ENCODE measurements at regions not wholly inside any gene's neighbourhood (a gene's known extent, or its start where the extent isn't known, plus 50 kb on each side); places are given as distances from the start of the nearest gene placed in this dataset.

GRCh38 chr12:3931776-3932175 lies 58.6 kb upstream of the PARP11 start:
- ATAC-seq (ENCODE audit: low read depth) (no peak), DNase-seq (ENCODE audit: low spot score in 2 of 2) (no peak)
- no peak overlapping the region for H3K27ac Mint-ChIP-seq
- H3K36me3 Mint-ChIP-seq, result no peaks in the 10 kb centered on the region
- peaks cover 5% of the 10 kb centered on the region for H3K4me1 Mint-ChIP-seq
- peaks cover 4% of the 10 kb centered on the region for H3K9me3 Mint-ChIP-seq
- H3K4me3 Mint-ChIP-seq, result no peak overlapping the region
- H3K27me3 Mint-ChIP-seq, result peaks cover 22% of the 10 kb centered on the region

GRCh38 chr12:3931206-3931605 lies 58.0 kb upstream of the PARP11 start:
- peaks cover 2% of the 10 kb centered on the region for H3K36me3 Mint-ChIP-seq
- peaks cover 4% of the 10 kb centered on the region for H3K9me3 Mint-ChIP-seq
- H3K27ac Mint-ChIP-seq, result no peak overlapping the region
- no peak overlapping the region for H3K4me3 Mint-ChIP-seq
- peaks cover 25% of the 10 kb centered on the region for H3K27me3 Mint-ChIP-seq
- peaks cover 5% of the 10 kb centered on the region for H3K4me1 Mint-ChIP-seq
- no peak for ATAC-seq (ENCODE audit: low read depth)
- DNase-seq (ENCODE audit: low spot score in 2 of 2), result no peak

GRCh38 chr12:3929875-3930615 lies 56.8 kb upstream of the PARP11 start:
- Mint-ChIP-seq H3K4me1 (peaks cover 4% of the 10 kb centered on the region), H3K9me3 (peaks cover 1% of the 10 kb centered on the region), H3K4me3 (no peak overlapping the region), H3K27ac (no peak overlapping the region), H3K36me3 (peaks cover 2% of the 10 kb centered on the region), H3K27me3 (peaks cover 27% of the 10 kb centered on the region)
- no peak for DNase-seq (ENCODE audit: low spot score in 2 of 2)
- no peak for ATAC-seq (ENCODE audit: low read depth)

- Mint-ChIP-seq H3K4me1 (peaks cover 2% of the 10 kb centered on the region), H3K4me3 (no peak overlapping the region), H3K27me3 (peaks cover 26% of the 10 kb centered on the region), H3K27ac (no peak overlapping the region), H3K36me3 (peaks cover 2% of the 10 kb centered on the region), H3K9me3 (no peaks in the 10 kb centered on the region)
- no peak for DNase-seq (ENCODE audit: low spot score in 2 of 2)
- no peak for ATAC-seq (ENCODE audit: low read depth)
Measured at GRCh38 chr12:3928538-3929184, 55.5 kb upstream of the PARP11 start.

- Mint-ChIP-seq H3K9me3 (no peaks in the 10 kb centered on the region), H3K27ac (no peak overlapping the region), H3K36me3 (peaks cover 2% of the 10 kb centered on the region), H3K4me1 (peaks cover 2% of the 10 kb centered on the region), H3K27me3 (peaks cover 26% of the 10 kb centered on the region), H3K4me3 (no peak overlapping the region)
- DNase-seq (ENCODE audit: low spot score in 2 of 2), result no peak
- ATAC-seq (ENCODE audit: low read depth), result no peak
Measured at GRCh38 chr12:3925621-3926020, 52.4 kb upstream of the PARP11 start.

- Mint-ChIP-seq H3K27ac (no peak overlapping the region), H3K4me3 (no peak overlapping the region)
Measured at GRCh38 chr12:3924761-3925160, 51.6 kb upstream of the PARP11 start.

GRCh38 chr12:3923021-3923420 lies 49.8 kb upstream of the PARP11 start:
- H3K4me1 Mint-ChIP-seq, result no peaks in the 10 kb centered on the region
- no peak overlapping the region for H3K27ac Mint-ChIP-seq
- DNase-seq (ENCODE audit: low spot score in 2 of 2) (no peak), ATAC-seq (ENCODE audit: low read depth) (no peak)
- H3K27me3 Mint-ChIP-seq, result peaks cover 20% of the 10 kb centered on the region
- H3K36me3 Mint-ChIP-seq, result peaks cover 2% of the 10 kb centered on the region
- no peaks in the 10 kb centered on the region for H3K9me3 Mint-ChIP-seq
- H3K4me3 Mint-ChIP-seq, result no peak overlapping the region

More at GRCh38 chr12:3924761-3925160, 51.6 kb upstream of the PARP11 start:
- Mint-ChIP-seq H3K4me1 (peaks cover 2% of the 10 kb centered on the region), H3K36me3 (peaks cover 2% of the 10 kb centered on the region), H3K27me3 (peaks cover 22% of the 10 kb centered on the region), H3K9me3 (no peaks in the 10 kb centered on the region)
- ATAC-seq (ENCODE audit: low read depth) (no peak), DNase-seq (ENCODE audit: low spot score in 2 of 2) (no peak)

All from memory B cell (primary cell).